HL-60 (cell line): ENCODE measurements at regions not wholly inside any gene's neighbourhood (a gene's known extent, or its start where the extent isn't known, plus 50 kb on each side); places are given as distances from the start of the nearest gene placed in this dataset.
"Not testable (repeated sequence)": the region's sequence is repeated elsewhere in the genome, so short reads cannot be mapped to it uniquely, and the experiment has no call there.

Experiments used
- DNase-seq, 2 experiments: peaks; one replicate each; pipeline ENCODE4 v3.0.0-alpha.2; 2010 to 2020; ENCODE audit warnings: low read depth in 1 of 2, low spot score in 1 of 2
- H3K27ac ChIP-seq: fragments of 250-450 bp; sonication (Bioruptor Pico); replicated peaks from 2 replicates; pipeline ENCODE4 v1.5.1; 2020; ENCODE audit warnings: mild to moderate bottlenecking, moderate library complexity
- H3K27me3 ChIP-seq: fragments of 250-450 bp; sonication (Bioruptor Pico); 2 replicates; pipeline ENCODE4 v1.5.1; 2021; ENCODE audit warnings: mild to moderate bottlenecking, moderate library complexity; ENCODE audit not compliant: insufficient read depth, poor library complexity, severe bottlenecking
- H3K4me3 ChIP-seq: replicated peaks from 2 replicates; pipeline ENCODE4 v1.5.1; 2011; ENCODE audit warnings: mild to moderate bottlenecking, control low read depth, low read length; ENCODE audit not compliant: insufficient read depth
- CTCF ChIP-seq: IDR thresholded peaks from one replicate; pipeline ENCODE4 v1.5.1; 2011; ENCODE audit warnings: low read length, control low read depth, inconsistent platforms; ENCODE audit not compliant: insufficient read depth
- GABPA ChIP-seq: IDR thresholded peaks from 2 replicates; pipeline ENCODE4 v1.6.1; 2012; ENCODE audit warnings: low read depth
- POLR2AphosphoS5 ChIP-seq: IDR thresholded peaks from 2 replicates; pipeline ENCODE4 v1.6.1; 2012; ENCODE audit warnings: low read depth
- REST ChIP-seq: IDR thresholded peaks from 2 replicates; pipeline ENCODE4 v1.6.1; 2012; ENCODE audit warnings: low read depth; ENCODE audit not compliant: insufficient replicate concordance
- SPI1 ChIP-seq: IDR thresholded peaks from 2 replicates; pipeline ENCODE4 v1.6.1; 2012; ENCODE audit warnings: low read depth, mild to moderate bottlenecking, borderline replicate concordance

- Histone ChIP-seq H3K4me3 (no peak overlapping the region), H3K27ac (no peak overlapping the region), H3K27me3 (no peaks in the 10 kb centered on the region)
- TF ChIP-seq SPI1 (no peak), POLR2AphosphoS5 (no peak), REST (no peak), GABPA (no peak), CTCF (no peak)
- no peak for DNase-seq
Measured at GRCh38 chr12:116375278-116375842, 97.9 kb upstream of the MED13L start.

- H3K4me3 ChIP-seq: no peak overlapping the region
- TF ChIP-seq GABPA (no peak), POLR2AphosphoS5 (no peak), CTCF (no peak), SPI1 (no peak), REST (no peak)
- H3K27ac ChIP-seq: no peak overlapping the region
- no peak for DNase-seq
- no peaks in the 10 kb centered on the region for H3K27me3 ChIP-seq
Measured at GRCh38 chr12:116376354-116377193, 99.1 kb upstream of the MED13L start.

GRCh38 chr12:116377194-116377571 lies 99.7 kb upstream of the MED13L start:
- H3K27me3 ChIP-seq, H3K27ac ChIP-seq, H3K4me3 ChIP-seq, DNase-seq: not testable (repeated sequence)

- TF ChIP-seq SPI1 (no peak), REST (no peak)
- no peak overlapping the region for H3K27ac ChIP-seq
- no peaks in the 10 kb centered on the region for H3K27me3 ChIP-seq
- H3K4me3 ChIP-seq: no peak overlapping the region
- no peak for DNase-seq
Measured at GRCh38 chr12:116378002-116378401, 100.5 kb upstream of the MED13L start.
